EL (cell line): ENCODE measurements at regions not wholly inside any gene's neighbourhood (a gene's known extent, or its start where the extent isn't known, plus 50 kb on each side); places are given as distances from the start of the nearest gene placed in this dataset.
"Not testable (repeated sequence)": the region's sequence is repeated elsewhere in the genome, so short reads cannot be mapped to it uniquely, and the experiment has no call there.

Experiments
- DNase-seq: peaks from one replicate; pipeline ENCODE4 v3.0.0-alpha.2; 2016

- DNase-seq: no peak
Measured at GRCh38 chrX:2561456-2561855, 60.7 kb upstream of the DHRSX start.

- DNase-seq: no peak
Measured at GRCh38 chrX:2559124-2559523, 58.3 kb upstream of the DHRSX start.

- DNase-seq: no peak
Measured at GRCh38 chrX:2554891-2555290, 54.1 kb upstream of the DHRSX start.

- DNase-seq: not testable (repeated sequence)
Measured at GRCh38 chrX:2554066-2554465, 53.3 kb upstream of the DHRSX start.

GRCh38 chrX:2552621-2553201 is 51.9 kb upstream of the DHRSX start:
- DNase-seq: peak; percentile 81

GRCh38 chrX:2550328-2551020 is 49.7 kb upstream of the DHRSX start:
- DNase-seq: peak; percentile 17
